Transverse colon (tissue), 3 donors: ENCODE measurements at regions not wholly inside any gene's neighbourhood (a gene's known extent, or its start where the extent isn't known, plus 50 kb on each side); places are given as distances from the start of the nearest gene placed in this dataset.

Experiments used
- EP300 ChIP-seq: sonication (generic); formaldehyde crosslinking; IDR thresholded peaks from one replicate; pipeline ENCODE4 v1.6.1; 2017; ENCODE audit warnings: antibody characterized with exemption, low read depth
- TF ChIP-seq, protein P1 (sequence below), 5 experiments: fragments of 200-600 bp in 3 of 5; fragments of 450-650 bp in 2 of 5; sonication (generic) in 3 of 5; IDR thresholded peaks; 1 replicate in 2 of 5; 2 replicates in 3 of 5; pipeline ENCODE4 v1.5.1; 2016 to 2017; ENCODE audit warnings: antibody characterized with exemption in 5 of 5, inconsistent platforms in 3 of 5, mild to moderate bottlenecking in 2 of 5, moderate library complexity in 1 of 5

DNA sequence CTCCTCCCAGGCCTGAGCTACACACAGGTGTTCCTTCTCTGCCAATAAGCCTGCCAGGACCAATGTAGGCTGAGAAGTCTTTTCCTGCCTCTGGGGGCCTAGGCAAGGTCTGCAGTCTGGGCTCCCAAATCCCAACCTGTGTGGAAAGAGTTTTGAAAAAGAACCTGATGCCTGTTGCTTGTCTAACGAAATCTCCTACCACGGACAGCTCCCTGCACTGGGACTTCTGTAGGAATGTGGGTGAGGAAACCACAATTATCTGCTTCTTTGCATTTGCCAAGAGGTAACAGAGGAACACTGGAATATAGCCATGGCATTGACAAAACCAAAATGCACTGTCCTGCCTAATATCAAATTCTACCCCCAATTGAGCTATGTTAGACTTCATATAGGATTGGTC lies 877.0 kb upstream of the TMEM132C start:
- TF ChIP-seq, protein P1, sequence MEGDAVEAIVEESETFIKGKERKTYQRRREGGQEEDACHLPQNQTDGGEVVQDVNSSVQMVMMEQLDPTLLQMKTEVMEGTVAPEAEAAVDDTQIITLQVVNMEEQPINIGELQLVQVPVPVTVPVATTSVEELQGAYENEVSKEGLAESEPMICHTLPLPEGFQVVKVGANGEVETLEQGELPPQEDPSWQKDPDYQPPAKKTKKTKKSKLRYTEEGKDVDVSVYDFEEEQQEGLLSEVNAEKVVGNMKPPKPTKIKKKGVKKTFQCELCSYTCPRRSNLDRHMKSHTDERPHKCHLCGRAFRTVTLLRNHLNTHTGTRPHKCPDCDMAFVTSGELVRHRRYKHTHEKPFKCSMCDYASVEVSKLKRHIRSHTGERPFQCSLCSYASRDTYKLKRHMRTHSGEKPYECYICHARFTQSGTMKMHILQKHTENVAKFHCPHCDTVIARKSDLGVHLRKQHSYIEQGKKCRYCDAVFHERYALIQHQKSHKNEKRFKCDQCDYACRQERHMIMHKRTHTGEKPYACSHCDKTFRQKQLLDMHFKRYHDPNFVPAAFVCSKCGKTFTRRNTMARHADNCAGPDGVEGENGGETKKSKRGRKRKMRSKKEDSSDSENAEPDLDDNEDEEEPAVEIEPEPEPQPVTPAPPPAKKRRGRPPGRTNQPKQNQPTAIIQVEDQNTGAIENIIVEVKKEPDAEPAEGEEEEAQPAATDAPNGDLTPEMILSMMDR (IDR thresholded peaks at IDR 0.05), result no peak
- TF ChIP-seq EP300, result no peak
